ENCODE measurements at regions not wholly inside any gene's neighbourhood (a gene's known extent, or its start where the extent isn't known, plus 50 kb on each side); places are given as distances from the start of the nearest gene placed in this dataset.

GRCh38 chr1:238639861-238640260 lies 746.5 kb upstream of the CHRM3 start:
- TF ChIP-seq CTCF (IDR thresholded peaks at IDR 0.05; ENCODE audit: low read depth, low read length, missing input control) (no peak), SP1 (IDR thresholded peaks at IDR 0.05) (no peak), EGR1 (IDR thresholded peaks at IDR 0.05; ENCODE audit: low read depth in 2 of 2) (no peak), TAF1 (conservative IDR thresholded peaks at IDR 0.05) (no peak), REST (IDR thresholded peaks at IDR 0.05) (no peak), ZBTB33 (IDR thresholded peaks at IDR 0.05) (no peak), RAD21 (IDR thresholded peaks at IDR 0.05) (no peak), JUND (IDR thresholded peaks at IDR 0.05) (no peak)
